Right lobe of liver (tissue), 4 donors: ENCODE measurements at regions not wholly inside any gene's neighbourhood (a gene's known extent, or its start where the extent isn't known, plus 50 kb on each side); places are given as distances from the start of the nearest gene placed in this dataset.

Experiments
- CTCF ChIP-seq, 4 donors: fragments of 200-600 bp in 3 of 4; fragments of 450-650 bp in 1 of 4; IDR thresholded peaks; one replicate each; pipeline versions ENCODE4 v1.5.1 to v1.8.0; 2016 to 2022; ENCODE audit warnings: antibody characterized with exemption in 4 of 4, mild to moderate bottlenecking in 2 of 4
- POLR2A ChIP-seq: fragments of 450-650 bp; IDR thresholded peaks from one replicate; pipeline ENCODE4 v1.6.1; 2017; ENCODE audit warnings: antibody characterized with exemption, mild to moderate bottlenecking
- donor health status: DM: no; HTN: no; CAD: no.
- donor health status: DM: no; HTN: no; CAD: no.
- donor health status: DM: no; HTN: yes; CAD: no.

GRCh38 chr13:65868884-65869283 lies 1361.3 kb downstream of the PCDH9 start:
- TF ChIP-seq CTCF (IDR thresholded peaks at IDR 0.05) (no peak), POLR2A (no peak)
